Brain microvascular endothelial cell (primary cell): ENCODE measurements at regions not wholly inside any gene's neighbourhood (a gene's known extent, or its start where the extent isn't known, plus 50 kb on each side); places are given as distances from the start of the nearest gene placed in this dataset.

Experiments
- DNase-seq: peaks from one replicate; pipeline ENCODE4 v3.0.0-alpha.2; 2020
- H3K27ac ChIP-seq: fragments of 250-450 bp; sonication (Bioruptor Pico); 2 replicates; pipeline ENCODE4 v1.5.1; 2020; ENCODE audit warnings: mild to moderate bottlenecking, moderate library complexity
- H3K27me3 ChIP-seq: fragments of 250-450 bp; sonication (Bioruptor Pico); replicated peaks from 2 replicates; pipeline ENCODE4 v1.5.1; 2020; ENCODE audit warnings: mild to moderate bottlenecking
- H3K36me3 ChIP-seq: fragments of 250-450 bp; sonication (Bioruptor Pico); replicated peaks from 2 replicates; pipeline ENCODE4 v1.5.1; 2020; ENCODE audit warnings: mild to moderate bottlenecking
- H3K4me3 ChIP-seq: 2 replicates; pipeline ENCODE4 v1.5.1; 2011; ENCODE audit warnings: low read depth, mild to moderate bottlenecking, control low read depth, low read length, moderate library complexity
- CTCF ChIP-seq: IDR thresholded peaks from 2 replicates; pipeline ENCODE4 v1.5.1; 2011; ENCODE audit warnings: low read depth, mild to moderate bottlenecking, moderate library complexity, low read length, control low read depth, inconsistent platforms; ENCODE audit errors: missing control alignments
- in situ Hi-C: cut with HindIII; loops from 2 replicates; pipeline ENCODE4 v1.10.0; 2017; ENCODE audit warnings: low sequenced_read_pairs, low pct_ligation_motif_present

GRCh38 chr12:124486346-124486963 lies 81.0 kb downstream of the NCOR2 start:
- H3K27ac ChIP-seq, result no peak overlapping the region
- in situ Hi-C loops, result no loop called here

GRCh38 chr12:124485371-124485770 lies 82.0 kb downstream of the NCOR2 start:
- in situ Hi-C loops, result no loop called here
- no peak for TF ChIP-seq CTCF

More at GRCh38 chr12:124486346-124486963, 81.0 kb downstream of the NCOR2 start:
- TF ChIP-seq CTCF, result no peak
- H3K4me3 ChIP-seq, result no peak overlapping the region
- no peaks in the 10 kb centered on the region for H3K27me3 ChIP-seq
- DNase-seq, result no peak
- H3K36me3 ChIP-seq, result peaks cover 51% of the 10 kb centered on the region

DNA sequence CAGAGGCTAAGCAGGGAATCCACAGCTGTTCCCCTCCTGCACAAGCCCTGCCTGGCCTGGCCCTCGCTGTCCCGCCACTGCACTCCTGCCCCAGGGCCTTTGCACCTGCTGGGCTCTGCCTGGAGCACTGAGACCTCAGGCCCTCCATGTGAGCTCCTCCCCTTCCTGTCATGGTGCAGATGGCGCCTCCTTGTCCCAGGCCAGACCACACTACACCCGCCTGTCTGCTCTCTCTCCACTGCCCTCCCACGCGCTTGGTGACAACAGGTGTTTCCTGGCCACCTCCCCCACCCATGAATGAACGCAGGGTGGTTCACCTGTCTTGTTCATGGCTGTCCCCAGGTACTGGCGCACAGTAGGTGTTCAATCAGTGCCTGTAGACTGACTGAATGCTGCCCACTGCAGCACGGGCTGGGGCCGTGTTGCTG lies 82.9 kb downstream of the NCOR2 start:
- no peak overlapping the region for H3K4me3 ChIP-seq
- in situ Hi-C loops, result no loop called here
- H3K27me3 ChIP-seq, result no peaks in the 10 kb centered on the region
- H3K27ac ChIP-seq, result no peak overlapping the region
- TF ChIP-seq CTCF, result no peak
- H3K36me3 ChIP-seq, result peaks cover 56% of the 10 kb centered on the region
- DNase-seq, result no peak

More at GRCh38 chr12:124485371-124485770, 82.0 kb downstream of the NCOR2 start:
- Histone ChIP-seq H3K27ac (no peak overlapping the region), H3K36me3 (peaks cover 53% of the 10 kb centered on the region), H3K27me3 (no peaks in the 10 kb centered on the region), H3K4me3 (no peak overlapping the region)
- no peak for DNase-seq

GRCh38 chr12:124484067-124484466 lies 83.3 kb downstream of the NCOR2 start:
- in situ Hi-C loops, result no loop called here
- TF ChIP-seq CTCF, result no peak
- no peak overlapping the region for H3K27ac ChIP-seq
- H3K36me3 ChIP-seq, result peaks cover 56% of the 10 kb centered on the region
- H3K27me3 ChIP-seq, result no peaks in the 10 kb centered on the region
- H3K4me3 ChIP-seq, result no peak overlapping the region
- no peak for DNase-seq

GRCh38 chr12:124482901-124483799 lies 84.3 kb downstream of the NCOR2 start:
- Histone ChIP-seq H3K4me3 (no peak overlapping the region), H3K27me3 (no peaks in the 10 kb centered on the region), H3K27ac (no peak overlapping the region), H3K36me3 (peaks cover 59% of the 10 kb centered on the region)
- no peak for TF ChIP-seq CTCF
- in situ Hi-C loops, result no loop called here
- no peak for DNase-seq
